ENCODE measurements at regions not wholly inside any gene's neighbourhood (a gene's known extent, or its start where the extent isn't known, plus 50 kb on each side); places are given as distances from the start of the nearest gene placed in this dataset.
"Not testable (repeated sequence)": the region's sequence is repeated elsewhere in the genome, so short reads cannot be mapped to it uniquely, and the experiment has no call there.

- no peak overlapping the region for H3K27ac Mint-ChIP-seq
- H3K4me1 Mint-ChIP-seq = no peaks in the 10 kb centered on the region
- H3K9me3 Mint-ChIP-seq = peaks cover 3% of the 10 kb centered on the region
- H3K4me3 Mint-ChIP-seq = no peak overlapping the region
- DNase-seq (ENCODE audit: low spot score in 2 of 2) = no peak
- H3K27me3 Mint-ChIP-seq = peaks cover 4% of the 10 kb centered on the region
- H3K36me3 Mint-ChIP-seq = no peaks in the 10 kb centered on the region
- no peak for ATAC-seq (ENCODE audit: low read depth)
Observed at GRCh38 chr17:72452286-72453173, 331.7 kb downstream of the SOX9 start.

GRCh38 chr17:72454342-72454741 is 333.5 kb downstream of the SOX9 start:
- Mint-ChIP-seq H3K27ac (no peak overlapping the region), H3K36me3 (no peaks in the 10 kb centered on the region), H3K27me3 (peaks cover 4% of the 10 kb centered on the region), H3K4me1 (no peaks in the 10 kb centered on the region), H3K9me3 (peaks cover 2% of the 10 kb centered on the region), H3K4me3 (no peak overlapping the region)
- DNase-seq (ENCODE audit: low spot score in 2 of 2) (no peak), ATAC-seq (ENCODE audit: low read depth) (no peak)

- no peak overlapping the region for H3K4me3 Mint-ChIP-seq
- peaks cover 4% of the 10 kb centered on the region for H3K27me3 Mint-ChIP-seq
- H3K27ac Mint-ChIP-seq = no peak overlapping the region
- no peaks in the 10 kb centered on the region for H3K9me3 Mint-ChIP-seq
- H3K36me3 Mint-ChIP-seq = no peaks in the 10 kb centered on the region
- DNase-seq (ENCODE audit: low spot score in 2 of 2) (no peak), ATAC-seq (ENCODE audit: low read depth) (no peak)
- H3K4me1 Mint-ChIP-seq = no peaks in the 10 kb centered on the region
Observed at GRCh38 chr17:72455562-72455961, 334.7 kb downstream of the SOX9 start.

GRCh38 chr17:72456075-72456474 is 335.3 kb downstream of the SOX9 start:
- no peak overlapping the region for H3K27ac Mint-ChIP-seq
- H3K36me3 Mint-ChIP-seq = no peaks in the 10 kb centered on the region
- no peaks in the 10 kb centered on the region for H3K4me1 Mint-ChIP-seq
- no peaks in the 10 kb centered on the region for H3K9me3 Mint-ChIP-seq
- ATAC-seq (ENCODE audit: low read depth) = no peak
- DNase-seq (ENCODE audit: low spot score in 2 of 2) = no peak
- peaks cover 4% of the 10 kb centered on the region for H3K27me3 Mint-ChIP-seq
- H3K4me3 Mint-ChIP-seq = no peak overlapping the region

GRCh38 chr17:72457712-72458111 is 336.9 kb downstream of the SOX9 start:
- Mint-ChIP-seq H3K27ac (no peak overlapping the region), H3K9me3 (no peaks in the 10 kb centered on the region), H3K27me3 (peaks cover 4% of the 10 kb centered on the region), H3K4me3 (no peak overlapping the region), H3K36me3 (no peaks in the 10 kb centered on the region), H3K4me1 (no peaks in the 10 kb centered on the region)
- ATAC-seq (ENCODE audit: low read depth) (no peak), DNase-seq (ENCODE audit: low spot score in 2 of 2) (no peak)

DNA sequence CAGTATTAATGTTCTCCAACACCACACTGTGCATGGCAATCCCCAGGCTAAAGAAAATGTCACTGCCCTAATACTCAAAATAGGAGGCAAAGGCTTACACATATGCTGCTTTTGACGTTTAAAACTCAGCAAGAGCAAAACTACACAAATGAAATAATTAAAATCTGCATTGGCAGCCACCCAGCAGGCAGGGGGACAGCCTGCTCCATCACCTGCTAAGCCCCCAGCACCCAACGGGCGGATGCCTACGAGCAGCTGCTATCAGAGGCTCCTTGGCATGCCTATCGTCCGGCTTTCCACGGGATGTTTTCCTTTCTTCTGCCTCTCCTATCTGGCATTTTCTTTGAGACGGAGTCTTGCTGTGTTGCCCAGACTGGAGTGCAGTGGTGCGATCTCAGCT is 337.5 kb downstream of the SOX9 start:
- Mint-ChIP-seq H3K4me3 (no peak overlapping the region), H3K9me3 (no peaks in the 10 kb centered on the region), H3K4me1 (no peaks in the 10 kb centered on the region), H3K27ac (no peak overlapping the region), H3K36me3 (no peaks in the 10 kb centered on the region), H3K27me3 (peaks cover 4% of the 10 kb centered on the region)
- no peak for DNase-seq (ENCODE audit: low spot score in 2 of 2)
- ATAC-seq (ENCODE audit: low read depth) = no peak

DNA sequence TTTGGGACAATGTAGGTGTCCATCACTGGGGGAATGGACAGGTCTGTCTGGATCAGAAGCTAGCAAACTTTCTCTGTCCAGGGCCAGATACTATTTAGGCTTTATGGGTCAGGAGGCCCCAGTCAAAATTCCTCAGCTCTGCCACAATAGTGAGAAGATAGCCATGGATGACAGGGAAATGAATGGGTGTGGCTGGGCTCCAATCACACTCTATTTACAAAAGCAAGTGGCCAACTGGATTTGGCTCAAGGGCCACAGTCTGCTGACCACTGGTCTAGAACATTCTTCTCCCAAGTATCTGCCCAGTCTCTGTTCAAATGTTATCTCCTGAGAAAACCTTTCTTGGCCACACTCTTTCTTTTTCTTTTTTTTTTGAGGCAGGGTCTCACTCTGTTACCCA is 339.9 kb downstream of the SOX9 start:
- no peak for DNase-seq (ENCODE audit: low spot score in 2 of 2)
- H3K9me3 Mint-ChIP-seq = no peaks in the 10 kb centered on the region
- no peak overlapping the region for H3K27ac Mint-ChIP-seq

DNA sequence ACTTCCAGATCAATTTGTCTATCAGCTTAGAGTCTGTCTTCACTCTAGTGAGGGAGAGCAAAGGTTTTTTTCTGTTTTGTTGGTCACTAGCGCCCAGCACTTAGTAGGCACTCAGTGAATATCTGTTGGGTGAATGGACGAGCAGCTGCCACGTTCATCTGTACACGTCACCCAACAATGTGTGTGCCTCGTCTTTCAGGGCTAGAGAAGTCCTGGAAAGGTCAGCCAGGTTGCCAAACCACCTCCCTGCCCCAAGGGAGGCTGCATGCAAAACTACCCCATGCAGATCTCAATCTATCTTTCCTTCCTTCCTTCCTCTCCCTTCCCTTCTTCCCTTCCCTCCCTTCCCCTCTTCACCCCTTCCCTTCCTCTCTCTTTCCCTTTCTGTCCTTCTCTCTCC is 340.9 kb downstream of the SOX9 start:
- Mint-ChIP-seq H3K27me3 (peaks cover 7% of the 10 kb centered on the region), H3K4me3 (no peak overlapping the region), H3K9me3 (no peaks in the 10 kb centered on the region), H3K36me3 (no peaks in the 10 kb centered on the region), H3K4me1 (peaks cover 4% of the 10 kb centered on the region), H3K27ac (no peak overlapping the region)
- ATAC-seq (ENCODE audit: low read depth) = no peak
- no peak for DNase-seq (ENCODE audit: low spot score in 2 of 2)

More for the DNA sequence above, 339.9 kb downstream of the SOX9 start:
- Mint-ChIP-seq H3K4me3 (no peak overlapping the region), H3K27me3 (peaks cover 5% of the 10 kb centered on the region), H3K4me1 (peaks cover 3% of the 10 kb centered on the region), H3K36me3 (no peaks in the 10 kb centered on the region)
- ATAC-seq (ENCODE audit: low read depth) = no peak

DNA sequence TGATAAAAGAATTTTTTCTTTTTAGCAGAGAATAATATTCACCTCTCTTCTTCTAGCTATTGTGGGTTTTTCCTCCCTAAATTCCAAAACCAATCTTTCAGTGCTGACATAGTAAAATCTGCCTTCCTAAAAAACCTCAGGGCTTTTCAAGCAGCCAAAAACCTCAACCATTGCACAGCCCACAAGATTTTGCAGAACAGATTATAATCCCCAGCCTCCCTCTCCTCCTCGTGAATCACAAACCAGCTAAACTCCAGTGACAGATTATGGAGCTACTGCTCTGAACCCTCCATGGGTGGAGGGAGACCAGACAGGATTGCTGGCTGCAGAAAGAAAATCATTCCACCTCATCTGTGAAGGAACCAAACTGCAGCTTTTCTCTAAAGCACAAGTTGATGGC is 341.6 kb downstream of the SOX9 start:
- no peak for DNase-seq (ENCODE audit: low spot score in 2 of 2)
- Mint-ChIP-seq H3K4me1 (peaks cover 4% of the 10 kb centered on the region), H3K4me3 (no peak overlapping the region), H3K27ac (no peak overlapping the region), H3K27me3 (peaks cover 6% of the 10 kb centered on the region), H3K9me3 (no peaks in the 10 kb centered on the region), H3K36me3 (no peaks in the 10 kb centered on the region)
- ATAC-seq (ENCODE audit: low read depth) = no peak

GRCh38 chr17:72462814-72463213 is 342.0 kb downstream of the SOX9 start:
- DNase-seq (ENCODE audit: low spot score in 2 of 2) (no peak), ATAC-seq (ENCODE audit: low read depth) (no peak)
- peaks cover 5% of the 10 kb centered on the region for H3K27me3 Mint-ChIP-seq
- H3K4me3 Mint-ChIP-seq = no peak overlapping the region
- no peak overlapping the region for H3K27ac Mint-ChIP-seq
- H3K36me3 Mint-ChIP-seq = no peaks in the 10 kb centered on the region
- peaks cover 4% of the 10 kb centered on the region for H3K4me1 Mint-ChIP-seq
- no peaks in the 10 kb centered on the region for H3K9me3 Mint-ChIP-seq

GRCh38 chr17:72463287-72464102 is 342.7 kb downstream of the SOX9 start:
- ATAC-seq (ENCODE audit: low read depth) (no peak), DNase-seq (ENCODE audit: low spot score in 2 of 2) (no peak)
- H3K9me3 Mint-ChIP-seq = no peaks in the 10 kb centered on the region
- no peak overlapping the region for H3K4me3 Mint-ChIP-seq
- peaks cover 5% of the 10 kb centered on the region for H3K27me3 Mint-ChIP-seq
- peaks cover 4% of the 10 kb centered on the region for H3K4me1 Mint-ChIP-seq
- H3K27ac Mint-ChIP-seq = no peak overlapping the region
- no peaks in the 10 kb centered on the region for H3K36me3 Mint-ChIP-seq

DNA sequence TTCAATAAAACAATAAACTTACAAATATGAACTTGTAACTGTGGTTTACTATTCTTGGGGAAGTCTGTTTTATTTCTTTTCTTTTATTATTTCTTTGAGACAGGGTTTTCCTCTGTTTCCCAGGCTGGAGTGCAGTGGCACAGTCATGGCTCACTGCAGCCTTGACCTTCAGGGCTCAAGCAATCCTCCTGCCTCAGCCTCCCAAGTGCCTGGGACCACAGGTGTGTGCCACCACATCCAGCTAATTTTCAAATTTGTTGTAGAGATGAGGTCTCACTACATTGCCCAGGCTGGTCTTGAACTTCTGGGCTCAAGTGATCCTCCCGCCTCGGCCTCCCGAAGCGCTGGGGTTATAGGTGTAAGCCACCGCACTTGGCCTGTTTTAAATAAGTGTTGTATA is 343.4 kb downstream of the SOX9 start:
- not testable (repeated sequence) for H3K4me3 Mint-ChIP-seq; ATAC-seq (ENCODE audit: low read depth); H3K4me1 Mint-ChIP-seq; H3K27ac Mint-ChIP-seq; H3K36me3 Mint-ChIP-seq; DNase-seq (ENCODE audit: low spot score in 2 of 2); H3K9me3 Mint-ChIP-seq; H3K27me3 Mint-ChIP-seq

DNA sequence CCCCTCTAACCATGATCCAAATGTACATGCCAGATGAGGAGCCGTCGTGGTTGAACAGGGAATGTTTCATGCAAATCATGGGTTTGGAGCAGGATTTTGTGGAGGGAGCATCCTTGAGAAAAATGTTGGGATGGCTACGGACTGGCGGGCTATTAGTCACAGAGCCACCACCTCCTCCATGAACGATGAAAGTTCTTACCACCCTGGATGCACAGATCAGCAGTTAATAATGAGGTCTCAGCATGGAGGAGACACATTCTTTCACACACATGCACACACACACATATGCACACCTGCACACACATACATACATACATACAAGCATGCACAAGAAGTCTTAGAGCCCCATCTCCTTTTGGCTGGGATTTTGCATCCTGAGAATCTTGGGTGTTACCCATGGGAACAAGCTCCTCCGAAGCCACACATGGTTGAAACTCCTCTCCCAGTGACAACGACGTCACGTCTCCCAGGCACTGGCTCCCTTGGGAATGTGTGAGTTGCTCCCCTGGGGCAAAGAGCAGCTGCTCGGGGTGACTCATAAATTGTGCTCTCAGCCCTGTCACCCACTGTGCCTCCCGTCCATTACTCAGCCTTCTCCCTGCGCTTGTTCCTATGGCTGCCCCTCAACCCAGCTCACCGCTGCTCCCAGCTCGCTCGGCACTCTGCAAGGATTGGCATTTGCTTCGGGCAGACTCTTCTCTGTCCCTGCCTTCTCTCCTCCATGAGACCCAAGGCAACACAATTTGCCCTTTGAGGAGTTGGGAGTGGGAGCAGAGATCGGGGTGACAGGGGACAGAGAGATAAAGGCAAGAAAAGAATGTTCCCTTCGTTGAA is 344.6 kb downstream of the SOX9 start:
- ATAC-seq (ENCODE audit: low read depth) (no peak), DNase-seq (ENCODE audit: low spot score in 2 of 2) (no peak)
- Mint-ChIP-seq H3K36me3 (no peaks in the 10 kb centered on the region), H3K27me3 (peaks cover 5% of the 10 kb centered on the region), H3K4me3 (no peak overlapping the region), H3K4me1 (peaks cover 4% of the 10 kb centered on the region), H3K9me3 (no peaks in the 10 kb centered on the region), H3K27ac (no peak overlapping the region)

DNA sequence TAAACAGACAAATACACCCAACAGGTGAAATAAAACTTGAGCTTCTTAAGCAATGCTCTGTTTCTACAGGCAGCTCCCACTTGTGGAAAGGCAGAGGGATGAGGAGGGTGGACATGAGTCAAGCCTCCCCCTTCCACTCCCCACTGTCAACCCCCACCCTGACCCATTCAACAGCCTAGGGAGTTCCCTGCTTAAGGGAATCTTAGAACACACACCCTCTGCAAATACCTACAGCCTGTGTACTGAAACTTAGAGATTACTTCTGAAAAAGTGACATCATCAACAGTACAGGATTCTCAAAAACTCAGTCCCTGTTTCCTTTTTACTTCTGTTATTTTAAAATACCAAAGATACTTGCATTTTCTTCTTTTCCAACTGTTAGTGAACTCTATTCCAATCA is 345.4 kb downstream of the SOX9 start:
- H3K9me3 Mint-ChIP-seq = no peaks in the 10 kb centered on the region

More for the DNA sequence above, 345.4 kb downstream of the SOX9 start:
- H3K4me1 Mint-ChIP-seq = peaks cover 4% of the 10 kb centered on the region
- ATAC-seq (ENCODE audit: low read depth) (no peak), DNase-seq (ENCODE audit: low spot score in 2 of 2) (no peak)
- peaks cover 5% of the 10 kb centered on the region for H3K27me3 Mint-ChIP-seq
- H3K27ac Mint-ChIP-seq = no peak overlapping the region
- no peaks in the 10 kb centered on the region for H3K36me3 Mint-ChIP-seq
- H3K4me3 Mint-ChIP-seq = no peak overlapping the region
